ENCODE measurements at regions not wholly inside any gene's neighbourhood (a gene's known extent, or its start where the extent isn't known, plus 50 kb on each side); places are given as distances from the start of the nearest gene placed in this dataset.
"Not testable (repeated sequence)": the region's sequence is repeated elsewhere in the genome, so short reads cannot be mapped to it uniquely, and the experiment has no call there.

- Mint-ChIP-seq H3K9me3 (ENCODE audit: low read depth) (peaks cover 7% of the 10 kb centered on the region), H3K4me1 (ENCODE audit: low read depth) (no peaks in the 10 kb centered on the region), H3K27ac (ENCODE audit: unreplicated experiment) (no peak overlapping the region), H3K27me3 (ENCODE audit: low read depth) (no peaks in the 10 kb centered on the region), H3K4me3 (ENCODE audit: unreplicated experiment) (no peak overlapping the region), H3K36me3 (ENCODE audit: low read depth) (no peaks in the 10 kb centered on the region)
- no peak for TF ChIP-seq CTCF (IDR thresholded peaks at IDR 0.05)
- DNase-seq (ENCODE audit: low spot score): no peak
These were observed 107.0 kb upstream of the NGF start for GRCh38 chr1:115445090-115445489.

- DNase-seq (ENCODE audit: low spot score): no peak
- H3K27me3 Mint-ChIP-seq (ENCODE audit: low read depth): no peaks in the 10 kb centered on the region
- H3K27ac Mint-ChIP-seq (ENCODE audit: unreplicated experiment): no peak overlapping the region
- no peak for TF ChIP-seq CTCF (IDR thresholded peaks at IDR 0.05)
- H3K9me3 Mint-ChIP-seq (ENCODE audit: low read depth): peaks cover 7% of the 10 kb centered on the region
- H3K4me3 Mint-ChIP-seq (ENCODE audit: unreplicated experiment): no peak overlapping the region
- no peaks in the 10 kb centered on the region for H3K4me1 Mint-ChIP-seq (ENCODE audit: low read depth)
- no peaks in the 10 kb centered on the region for H3K36me3 Mint-ChIP-seq (ENCODE audit: low read depth)
These were observed 102.7 kb upstream of the NGF start for GRCh38 chr1:115440733-115441132.

- not testable (repeated sequence) for H3K27ac Mint-ChIP-seq (ENCODE audit: unreplicated experiment); H3K4me3 Mint-ChIP-seq (ENCODE audit: unreplicated experiment); H3K36me3 Mint-ChIP-seq (ENCODE audit: low read depth); DNase-seq (ENCODE audit: low spot score); H3K4me1 Mint-ChIP-seq (ENCODE audit: low read depth); H3K9me3 Mint-ChIP-seq (ENCODE audit: low read depth); H3K27me3 Mint-ChIP-seq (ENCODE audit: low read depth)
These were observed 101.5 kb upstream of the NGF start for GRCh38 chr1:115439520-115439919.

GRCh38 chr1:115437196-115437595 lies 99.1 kb upstream of the NGF start:
- TF ChIP-seq CTCF (IDR thresholded peaks at IDR 0.05): no peak

GRCh38 chr1:115436596-115436995 lies 98.5 kb upstream of the NGF start:
- H3K27ac Mint-ChIP-seq (ENCODE audit: unreplicated experiment): no peak overlapping the region
- no peak overlapping the region for H3K4me3 Mint-ChIP-seq (ENCODE audit: unreplicated experiment)
- no peak for DNase-seq (ENCODE audit: low spot score)
- no peaks in the 10 kb centered on the region for H3K27me3 Mint-ChIP-seq (ENCODE audit: low read depth)
- no peaks in the 10 kb centered on the region for H3K36me3 Mint-ChIP-seq (ENCODE audit: low read depth)
- peaks cover 12% of the 10 kb centered on the region for H3K4me1 Mint-ChIP-seq (ENCODE audit: low read depth)
- peaks cover 3% of the 10 kb centered on the region for H3K9me3 Mint-ChIP-seq (ENCODE audit: low read depth)
- no peak for TF ChIP-seq CTCF (IDR thresholded peaks at IDR 0.05)

More at GRCh38 chr1:115437196-115437595, 99.1 kb upstream of the NGF start:
- Mint-ChIP-seq H3K36me3 (ENCODE audit: low read depth) (no peaks in the 10 kb centered on the region), H3K4me1 (ENCODE audit: low read depth) (peaks cover 10% of the 10 kb centered on the region), H3K4me3 (ENCODE audit: unreplicated experiment) (no peak overlapping the region), H3K27ac (ENCODE audit: unreplicated experiment) (no peak overlapping the region), H3K9me3 (ENCODE audit: low read depth) (peaks cover 3% of the 10 kb centered on the region), H3K27me3 (ENCODE audit: low read depth) (no peaks in the 10 kb centered on the region)
- DNase-seq (ENCODE audit: low spot score): no peak

- peaks cover 28% of the 10 kb centered on the region for H3K4me1 Mint-ChIP-seq (ENCODE audit: low read depth)
- H3K9me3 Mint-ChIP-seq (ENCODE audit: low read depth): no peaks in the 10 kb centered on the region
- TF ChIP-seq CTCF (IDR thresholded peaks at IDR 0.05): no peak
- H3K27me3 Mint-ChIP-seq (ENCODE audit: low read depth): no peaks in the 10 kb centered on the region
- no peaks in the 10 kb centered on the region for H3K36me3 Mint-ChIP-seq (ENCODE audit: low read depth)
- DNase-seq (ENCODE audit: low spot score): no peak
- H3K4me3 Mint-ChIP-seq (ENCODE audit: unreplicated experiment): no peak overlapping the region
- no peak overlapping the region for H3K27ac Mint-ChIP-seq (ENCODE audit: unreplicated experiment)
These were observed 95.4 kb upstream of the NGF start for GRCh38 chr1:115433483-115433882.
